GM18873 (cell line): ENCODE measurements at regions not wholly inside any gene's neighbourhood (a gene's known extent, or its start where the extent isn't known, plus 50 kb on each side); places are given as distances from the start of the nearest gene placed in this dataset.

Source experiments
- ATAC-seq: cut with Tn5 transposase; IDR thresholded peaks from one replicate; pipeline ENCODE4 v1.9.1; 2021; ENCODE audit warnings: mild to moderate bottlenecking, moderate library complexity, moderate number of reproducible peaks; ENCODE audit not compliant: unreplicated experiment, low FRiP score

DNA sequence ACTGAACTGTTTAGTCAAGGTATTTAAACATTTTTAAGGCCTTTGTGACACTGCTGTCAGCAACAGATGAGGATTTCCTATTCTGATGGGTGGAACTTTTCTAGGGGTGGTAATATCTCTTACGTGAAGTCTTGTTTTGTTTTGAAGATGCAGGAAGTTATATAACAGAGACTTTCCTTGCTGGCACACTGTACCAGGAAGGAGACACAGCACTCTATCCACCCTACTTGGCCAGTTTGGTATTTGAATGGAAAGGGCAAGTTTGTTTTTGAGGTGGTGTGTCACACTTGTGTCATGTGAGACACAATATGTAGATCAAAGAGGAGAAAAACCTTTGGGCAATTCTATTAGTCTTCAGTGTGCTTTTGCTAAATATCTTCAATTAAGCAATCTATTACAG, 51.6 kb upstream of the SRP54 start:
- peak; percentile 22 for ATAC-seq

DNA sequence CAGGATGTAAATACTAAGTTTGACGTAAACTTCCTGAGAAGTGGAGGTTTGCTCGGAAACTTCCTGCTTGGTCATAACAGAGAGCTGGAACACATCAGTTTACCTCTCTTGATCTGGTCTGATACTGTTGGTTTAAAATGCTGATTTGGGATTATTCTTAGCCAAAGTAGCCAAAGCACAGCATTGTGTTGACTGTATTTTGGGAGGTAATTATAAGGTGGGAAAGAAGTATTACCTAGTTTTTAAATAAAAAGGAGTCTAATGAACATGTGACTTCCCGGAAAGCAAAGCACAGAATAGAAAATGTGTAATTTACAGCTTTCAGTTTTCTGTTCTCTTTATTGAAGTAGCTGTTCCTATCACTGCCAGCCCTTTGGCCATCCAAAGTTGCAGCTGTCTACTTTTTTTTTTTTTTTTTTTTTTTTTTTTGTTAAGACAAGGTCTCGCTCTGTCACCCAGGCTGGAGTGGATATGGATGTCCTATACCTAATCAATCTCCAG, 52.2 kb upstream of the SRP54 start:
- peak; percentile 65 for ATAC-seq

DNA sequence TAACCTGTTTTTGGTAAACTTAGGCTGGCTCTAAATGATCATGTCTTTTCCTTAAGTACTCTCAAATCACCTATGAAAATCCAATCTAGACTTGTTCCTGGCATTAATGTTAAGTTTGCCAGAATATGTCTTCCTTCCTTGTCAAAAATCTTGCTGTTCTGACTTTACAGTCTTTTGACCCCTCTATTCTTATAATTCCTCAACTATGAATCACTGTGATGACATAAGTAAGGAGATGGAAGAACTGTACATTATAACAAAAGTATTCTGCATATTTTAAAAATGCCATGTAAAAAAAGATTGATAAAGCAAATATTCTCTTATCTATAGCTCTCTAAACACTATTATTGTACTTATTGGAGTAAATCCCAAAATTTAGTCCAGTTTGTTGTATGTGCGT, 51.4 kb upstream of the BAZ1A start:
- no peak for ATAC-seq
